ENCODE measurements at regions not wholly inside any gene's neighbourhood (a gene's known extent, or its start where the extent isn't known, plus 50 kb on each side); places are given as distances from the start of the nearest gene placed in this dataset.

GRCh38 chr3:83514130-83514914, 1444.5 kb upstream of the CADM2 start:
- no peak for DNase-seq

GRCh38 chr3:83515123-83515522, 1443.7 kb upstream of the CADM2 start:
- DNase-seq: no peak

- peak; percentile 67 for DNase-seq
Measured at GRCh38 chr3:83523470-83524073, 1435.2 kb upstream of the CADM2 start.

GRCh38 chr3:83524901-83525300, 1433.9 kb upstream of the CADM2 start:
- DNase-seq: no peak

GRCh38 chr3:83559082-83559481, 1399.7 kb upstream of the CADM2 start:
- no peak for DNase-seq

- peak; percentile 24 for DNase-seq
Measured at GRCh38 chr3:83567935-83568334, 1390.9 kb upstream of the CADM2 start.

GRCh38 chr3:83581546-83581945, 1377.2 kb upstream of the CADM2 start:
- no peak for DNase-seq

GRCh38 chr3:83601704-83602103, 1357.1 kb upstream of the CADM2 start:
- peak; percentile 10 for DNase-seq

GRCh38 chr3:83622526-83622925, 1336.3 kb upstream of the CADM2 start:
- DNase-seq: no peak

- peak; percentile 54 for DNase-seq
Measured at GRCh38 chr3:83625261-83625660, 1333.5 kb upstream of the CADM2 start.

GRCh38 chr3:83628471-83628870, 1330.3 kb upstream of the CADM2 start:
- no peak for DNase-seq

GRCh38 chr3:83632526-83632925, 1326.3 kb upstream of the CADM2 start:
- no peak for DNase-seq

- DNase-seq: no peak
Measured at GRCh38 chr3:83633758-83634157, 1325.0 kb upstream of the CADM2 start.

GRCh38 chr3:83649692-83650091, 1309.1 kb upstream of the CADM2 start:
- no peak for DNase-seq

GRCh38 chr3:83655083-83655482, 1303.7 kb upstream of the CADM2 start:
- DNase-seq: no peak

GRCh38 chr3:83662381-83662960, 1296.3 kb upstream of the CADM2 start:
- no peak for DNase-seq

GRCh38 chr3:83670416-83670815, 1288.4 kb upstream of the CADM2 start:
- DNase-seq: no peak

- no peak for DNase-seq
Measured at GRCh38 chr3:83683937-83684598, 1274.7 kb upstream of the CADM2 start.

- DNase-seq: no peak
Measured at GRCh38 chr3:83706669-83707068, 1252.1 kb upstream of the CADM2 start.

GRCh38 chr3:83715307-83715706, 1243.5 kb upstream of the CADM2 start:
- no peak for DNase-seq

GRCh38 chr3:83729576-83729975, 1229.2 kb upstream of the CADM2 start:
- DNase-seq: no peak

- no peak for DNase-seq
Measured at GRCh38 chr3:83734656-83735055, 1224.1 kb upstream of the CADM2 start.

- DNase-seq: no peak
Measured at GRCh38 chr3:83738202-83738601, 1220.6 kb upstream of the CADM2 start.

- DNase-seq: no peak
Measured at GRCh38 chr3:83740504-83740903, 1218.3 kb upstream of the CADM2 start.

Measured in NCI-H510A treated with DMSO at 0.1 percent for 48 hours (cell line).